ENCODE measurements at regions not wholly inside any gene's neighbourhood (a gene's known extent, or its start where the extent isn't known, plus 50 kb on each side); places are given as distances from the start of the nearest gene placed in this dataset.

DNA sequence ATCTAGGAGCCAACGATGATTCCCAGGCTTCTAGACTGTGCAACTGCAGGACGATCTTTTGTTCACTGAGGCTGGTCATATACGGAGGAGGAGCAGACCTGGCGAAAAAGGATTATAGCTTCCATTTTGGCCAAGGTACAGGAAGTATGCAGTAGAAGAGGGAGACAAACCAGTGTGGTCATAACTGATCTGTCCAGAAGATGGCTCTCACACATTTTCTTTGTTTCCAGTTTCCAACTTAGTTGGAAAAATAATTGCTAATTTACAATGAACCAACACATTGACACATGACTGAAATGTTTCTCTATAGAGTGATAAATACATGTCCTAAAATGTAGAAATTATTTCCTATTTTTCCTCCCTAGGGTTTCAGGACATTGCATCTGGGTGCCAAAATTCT is 364.1 kb upstream of the BTBD3 start:
- TF ChIP-seq, protein P1, sequence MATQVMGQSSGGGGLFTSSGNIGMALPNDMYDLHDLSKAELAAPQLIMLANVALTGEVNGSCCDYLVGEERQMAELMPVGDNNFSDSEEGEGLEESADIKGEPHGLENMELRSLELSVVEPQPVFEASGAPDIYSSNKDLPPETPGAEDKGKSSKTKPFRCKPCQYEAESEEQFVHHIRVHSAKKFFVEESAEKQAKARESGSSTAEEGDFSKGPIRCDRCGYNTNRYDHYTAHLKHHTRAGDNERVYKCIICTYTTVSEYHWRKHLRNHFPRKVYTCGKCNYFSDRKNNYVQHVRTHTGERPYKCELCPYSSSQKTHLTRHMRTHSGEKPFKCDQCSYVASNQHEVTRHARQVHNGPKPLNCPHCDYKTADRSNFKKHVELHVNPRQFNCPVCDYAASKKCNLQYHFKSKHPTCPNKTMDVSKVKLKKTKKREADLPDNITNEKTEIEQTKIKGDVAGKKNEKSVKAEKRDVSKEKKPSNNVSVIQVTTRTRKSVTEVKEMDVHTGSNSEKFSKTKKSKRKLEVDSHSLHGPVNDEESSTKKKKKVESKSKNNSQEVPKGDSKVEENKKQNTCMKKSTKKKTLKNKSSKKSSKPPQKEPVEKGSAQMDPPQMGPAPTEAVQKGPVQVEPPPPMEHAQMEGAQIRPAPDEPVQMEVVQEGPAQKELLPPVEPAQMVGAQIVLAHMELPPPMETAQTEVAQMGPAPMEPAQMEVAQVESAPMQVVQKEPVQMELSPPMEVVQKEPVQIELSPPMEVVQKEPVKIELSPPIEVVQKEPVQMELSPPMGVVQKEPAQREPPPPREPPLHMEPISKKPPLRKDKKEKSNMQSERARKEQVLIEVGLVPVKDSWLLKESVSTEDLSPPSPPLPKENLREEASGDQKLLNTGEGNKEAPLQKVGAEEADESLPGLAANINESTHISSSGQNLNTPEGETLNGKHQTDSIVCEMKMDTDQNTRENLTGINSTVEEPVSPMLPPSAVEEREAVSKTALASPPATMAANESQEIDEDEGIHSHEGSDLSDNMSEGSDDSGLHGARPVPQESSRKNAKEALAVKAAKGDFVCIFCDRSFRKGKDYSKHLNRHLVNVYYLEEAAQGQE (IDR thresholded peaks at IDR 0.05; ENCODE audit: low read depth, low read length), result no peak
- TF ChIP-seq NRF1 (IDR thresholded peaks at IDR 0.05; ENCODE audit: low read depth, low read length), result 0 out of 2 replicates have a peak, but pooled peaks have one; percentile 2
- TF ChIP-seq, protein P2, sequence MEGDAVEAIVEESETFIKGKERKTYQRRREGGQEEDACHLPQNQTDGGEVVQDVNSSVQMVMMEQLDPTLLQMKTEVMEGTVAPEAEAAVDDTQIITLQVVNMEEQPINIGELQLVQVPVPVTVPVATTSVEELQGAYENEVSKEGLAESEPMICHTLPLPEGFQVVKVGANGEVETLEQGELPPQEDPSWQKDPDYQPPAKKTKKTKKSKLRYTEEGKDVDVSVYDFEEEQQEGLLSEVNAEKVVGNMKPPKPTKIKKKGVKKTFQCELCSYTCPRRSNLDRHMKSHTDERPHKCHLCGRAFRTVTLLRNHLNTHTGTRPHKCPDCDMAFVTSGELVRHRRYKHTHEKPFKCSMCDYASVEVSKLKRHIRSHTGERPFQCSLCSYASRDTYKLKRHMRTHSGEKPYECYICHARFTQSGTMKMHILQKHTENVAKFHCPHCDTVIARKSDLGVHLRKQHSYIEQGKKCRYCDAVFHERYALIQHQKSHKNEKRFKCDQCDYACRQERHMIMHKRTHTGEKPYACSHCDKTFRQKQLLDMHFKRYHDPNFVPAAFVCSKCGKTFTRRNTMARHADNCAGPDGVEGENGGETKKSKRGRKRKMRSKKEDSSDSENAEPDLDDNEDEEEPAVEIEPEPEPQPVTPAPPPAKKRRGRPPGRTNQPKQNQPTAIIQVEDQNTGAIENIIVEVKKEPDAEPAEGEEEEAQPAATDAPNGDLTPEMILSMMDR (IDR thresholded peaks at IDR 0.05), result peak; percentile 54
- no peak for TF ChIP-seq EP300 (IDR thresholded peaks at IDR 0.05; ENCODE audit: borderline replicate concordance in 1 of 2, low read depth in 1 of 2, low read length in 1 of 2)
- TF ChIP-seq POLR2AphosphoS5 (IDR thresholded peaks at IDR 0.05; ENCODE audit: low read depth, low read length), result no peak
- no peak for TF ChIP-seq SIN3A (IDR thresholded peaks at IDR 0.05; ENCODE audit: borderline replicate concordance, low read depth, low read length)
- TF ChIP-seq CHD2 (IDR thresholded peaks at IDR 0.05; ENCODE audit: low read length, partially characterized antibody), result no peak
- TF ChIP-seq RFX5 (IDR thresholded peaks at IDR 0.05; ENCODE audit: low read length), result no peak
- TF ChIP-seq TCF12 (IDR thresholded peaks at IDR 0.05), result no peak
- no peak for TF ChIP-seq RCOR1 (IDR thresholded peaks at IDR 0.05; ENCODE audit: low read length)
